Activated CD4-positive, alpha-beta T cell treated with anti-CD3 and anti-CD28 coated beads, Interleukin-2, amount 50 U/mL, for 1 hour (primary cell): ENCODE measurements at regions not wholly inside any gene's neighbourhood (a gene's known extent, or its start where the extent isn't known, plus 50 kb on each side); places are given as distances from the start of the nearest gene placed in this dataset.

ENCODE experiments used
- DNase-seq: peaks from one replicate; pipeline ENCODE4 v3.0.0-alpha.2; 2020

GRCh38 chr4:62415256-62415655, 1215.1 kb downstream of the ADGRL3 start:
- no peak for DNase-seq

- DNase-seq = no peak
Observed at GRCh38 chr4:62414563-62414962, 1214.4 kb downstream of the ADGRL3 start.

GRCh38 chr4:62410371-62411003, 1210.4 kb downstream of the ADGRL3 start:
- no peak for DNase-seq

- no peak for DNase-seq
Observed at GRCh38 chr4:62408454-62408853, 1208.3 kb downstream of the ADGRL3 start.

GRCh38 chr4:62407534-62407933, 1207.4 kb downstream of the ADGRL3 start:
- DNase-seq = no peak

- DNase-seq = no peak
Observed at GRCh38 chr4:62402088-62402806, 1202.1 kb downstream of the ADGRL3 start.

GRCh38 chr4:62399242-62399641, 1199.1 kb downstream of the ADGRL3 start:
- DNase-seq = no peak

GRCh38 chr4:62398318-62398717, 1198.2 kb downstream of the ADGRL3 start:
- no peak for DNase-seq

GRCh38 chr4:62394766-62395165, 1194.6 kb downstream of the ADGRL3 start:
- no peak for DNase-seq

- no peak for DNase-seq
Observed at GRCh38 chr4:62387808-62388207, 1187.7 kb downstream of the ADGRL3 start.

GRCh38 chr4:62377700-62378099, 1177.6 kb downstream of the ADGRL3 start:
- no peak for DNase-seq

GRCh38 chr4:62377245-62377644, 1177.1 kb downstream of the ADGRL3 start:
- DNase-seq = no peak

- DNase-seq = no peak
Observed at GRCh38 chr4:62366939-62367338, 1166.8 kb downstream of the ADGRL3 start.

- DNase-seq = no peak
Observed at GRCh38 chr4:62360156-62360545, 1160.0 kb downstream of the ADGRL3 start.

- DNase-seq = no peak
Observed at GRCh38 chr4:62359441-62360155, 1159.5 kb downstream of the ADGRL3 start.

GRCh38 chr4:62344915-62345314, 1144.8 kb downstream of the ADGRL3 start:
- no peak for DNase-seq

GRCh38 chr4:62344474-62344873, 1144.3 kb downstream of the ADGRL3 start:
- no peak for DNase-seq

GRCh38 chr4:62342346-62342745, 1142.2 kb downstream of the ADGRL3 start:
- DNase-seq = no peak

GRCh38 chr4:62328526-62328925, 1128.4 kb downstream of the ADGRL3 start:
- DNase-seq = no peak

GRCh38 chr4:62327612-62328297, 1127.6 kb downstream of the ADGRL3 start:
- DNase-seq = no peak

- no peak for DNase-seq
Observed at GRCh38 chr4:62324215-62324614, 1124.1 kb downstream of the ADGRL3 start.

GRCh38 chr4:62320612-62321011, 1120.5 kb downstream of the ADGRL3 start:
- DNase-seq = no peak

GRCh38 chr4:62302710-62303109, 1102.6 kb downstream of the ADGRL3 start:
- DNase-seq = no peak

GRCh38 chr4:62301500-62301899, 1101.4 kb downstream of the ADGRL3 start:
- no peak for DNase-seq
